Upper lobe of left lung (tissue), 4 donors: ENCODE measurements at regions not wholly inside any gene's neighbourhood (a gene's known extent, or its start where the extent isn't known, plus 50 kb on each side); places are given as distances from the start of the nearest gene placed in this dataset.

Experiments
- CTCF ChIP-seq, 6 experiments: fragments of 450-650 bp in 4 of 6; fragments of 200-600 bp in 2 of 6; sonication (generic) in 2 of 6; IDR thresholded peaks; one replicate each; pipeline ENCODE4 v1.5.1; 2016 to 2019; ENCODE audit warnings: antibody characterized with exemption in 6 of 6
- EP300 ChIP-seq, 4 donors: sonication (generic); formaldehyde crosslinking; IDR thresholded peaks; one replicate each; pipeline ENCODE4 v1.5.1; 2017; ENCODE audit warnings: antibody characterized with exemption in 4 of 4, control low read depth in 2 of 4
- POLR2A ChIP-seq, 4 donors: fragments of 450-650 bp; IDR thresholded peaks; one replicate each; pipeline ENCODE4 v1.5.1; 2016 to 2017; ENCODE audit warnings: antibody characterized with exemption in 4 of 4, mild to moderate bottlenecking in 2 of 4
- POLR2AphosphoS5 ChIP-seq, 2 donors: sonication (generic); formaldehyde crosslinking; IDR thresholded peaks; one replicate each; pipeline ENCODE4 v1.5.1; 2017; ENCODE audit warnings: antibody characterized with exemption in 2 of 2

DNA sequence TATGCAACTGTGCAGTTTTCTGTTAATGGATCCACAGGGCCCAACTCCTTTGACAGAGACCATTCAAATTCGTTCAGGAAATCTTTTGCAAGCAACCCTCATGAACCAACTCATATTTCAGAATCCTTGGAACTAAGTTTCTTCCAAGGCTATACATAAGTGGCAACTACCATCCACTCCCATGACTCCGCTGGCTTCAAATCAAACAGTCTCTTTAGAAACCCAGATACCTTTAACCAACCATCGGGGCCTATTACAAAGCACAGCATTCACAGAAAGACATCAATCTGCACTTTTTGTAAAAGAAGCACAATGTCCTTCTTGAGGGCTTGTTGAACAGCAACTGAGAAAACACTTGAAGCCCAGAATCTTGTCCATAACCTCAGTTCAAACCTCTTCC lies 526.9 kb downstream of the DTWD2 start:
- TF ChIP-seq CTCF (IDR thresholded peaks at IDR 0.05) (no peak), POLR2A (IDR thresholded peaks at IDR 0.05) (no peak), EP300 (IDR thresholded peaks at IDR 0.05) (no peak), POLR2AphosphoS5 (IDR thresholded peaks at IDR 0.05) (no peak)
